ENCODE measurements at regions not wholly inside any gene's neighbourhood (a gene's known extent, or its start where the extent isn't known, plus 50 kb on each side); places are given as distances from the start of the nearest gene placed in this dataset.

- TF ChIP-seq, protein P1, sequence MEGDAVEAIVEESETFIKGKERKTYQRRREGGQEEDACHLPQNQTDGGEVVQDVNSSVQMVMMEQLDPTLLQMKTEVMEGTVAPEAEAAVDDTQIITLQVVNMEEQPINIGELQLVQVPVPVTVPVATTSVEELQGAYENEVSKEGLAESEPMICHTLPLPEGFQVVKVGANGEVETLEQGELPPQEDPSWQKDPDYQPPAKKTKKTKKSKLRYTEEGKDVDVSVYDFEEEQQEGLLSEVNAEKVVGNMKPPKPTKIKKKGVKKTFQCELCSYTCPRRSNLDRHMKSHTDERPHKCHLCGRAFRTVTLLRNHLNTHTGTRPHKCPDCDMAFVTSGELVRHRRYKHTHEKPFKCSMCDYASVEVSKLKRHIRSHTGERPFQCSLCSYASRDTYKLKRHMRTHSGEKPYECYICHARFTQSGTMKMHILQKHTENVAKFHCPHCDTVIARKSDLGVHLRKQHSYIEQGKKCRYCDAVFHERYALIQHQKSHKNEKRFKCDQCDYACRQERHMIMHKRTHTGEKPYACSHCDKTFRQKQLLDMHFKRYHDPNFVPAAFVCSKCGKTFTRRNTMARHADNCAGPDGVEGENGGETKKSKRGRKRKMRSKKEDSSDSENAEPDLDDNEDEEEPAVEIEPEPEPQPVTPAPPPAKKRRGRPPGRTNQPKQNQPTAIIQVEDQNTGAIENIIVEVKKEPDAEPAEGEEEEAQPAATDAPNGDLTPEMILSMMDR (IDR thresholded peaks at IDR 0.05 in 8 of 11, conservative IDR thresholded peaks at IDR 0.05 in 3 of 11): no peak
- TF ChIP-seq POLR2A (IDR thresholded peaks at IDR 0.05): no peak
Observed at GRCh38 chr4:13059019-13059418, 425.1 kb downstream of the RAB28 start.
